Hematopoietic multipotent progenitor cell treated with erythropoietin and hydrocortisone succinate and interleukin-3 and kit ligand, for 8 days (in vitro differentiated cells): ENCODE measurements at regions not wholly inside any gene's neighbourhood (a gene's known extent, or its start where the extent isn't known, plus 50 kb on each side); places are given as distances from the start of the nearest gene placed in this dataset.

Experiments
- DNase-seq: peaks from one replicate; pipeline ENCODE4 v3.0.0-alpha.2; 2015

- DNase-seq: no peak
Measured at GRCh38 chr15:98146031-98146820, 185.7 kb downstream of the ARRDC4 start.

DNA sequence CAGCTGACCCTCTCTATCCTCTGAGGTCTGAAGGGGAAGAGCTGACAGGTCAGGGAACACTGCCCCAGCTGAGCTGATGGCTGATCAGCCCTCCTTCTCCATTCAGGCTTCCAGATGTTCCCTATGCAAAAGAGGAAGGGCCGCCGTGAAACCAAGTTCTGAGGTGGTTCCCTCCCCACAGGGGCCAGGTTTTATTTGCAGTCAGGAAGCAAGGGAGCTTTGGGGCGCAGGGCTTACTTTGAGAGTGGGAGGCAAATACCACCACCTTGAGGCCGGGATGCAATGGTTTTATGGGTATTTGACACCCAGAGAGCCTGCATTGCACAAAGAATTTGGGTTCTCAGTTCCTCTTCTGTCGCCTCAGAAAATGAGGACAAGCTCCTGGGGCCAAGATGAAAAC lies 186.9 kb downstream of the ARRDC4 start:
- DNase-seq: no peak

DNA sequence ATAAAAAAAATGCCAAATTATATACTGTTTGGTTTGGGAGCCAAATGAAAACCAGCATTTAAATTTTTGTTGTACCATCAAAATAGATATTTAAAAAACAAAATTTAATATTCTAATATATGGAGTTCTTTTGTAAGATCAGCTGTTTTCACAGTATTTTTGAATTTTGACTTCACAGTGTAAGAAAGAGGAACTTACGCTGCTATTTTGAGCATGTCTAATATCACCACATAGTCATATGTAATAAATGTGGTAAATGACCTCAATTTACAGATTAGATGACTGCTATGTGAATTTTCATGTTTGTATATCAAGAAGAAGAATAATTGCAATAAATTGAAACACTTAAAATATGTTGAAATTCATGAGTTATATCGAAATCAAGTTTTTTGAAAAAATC lies 189.6 kb downstream of the ARRDC4 start:
- no peak for DNase-seq

GRCh38 chr15:98150536-98150935 lies 190.0 kb downstream of the ARRDC4 start:
- no peak for DNase-seq

DNA sequence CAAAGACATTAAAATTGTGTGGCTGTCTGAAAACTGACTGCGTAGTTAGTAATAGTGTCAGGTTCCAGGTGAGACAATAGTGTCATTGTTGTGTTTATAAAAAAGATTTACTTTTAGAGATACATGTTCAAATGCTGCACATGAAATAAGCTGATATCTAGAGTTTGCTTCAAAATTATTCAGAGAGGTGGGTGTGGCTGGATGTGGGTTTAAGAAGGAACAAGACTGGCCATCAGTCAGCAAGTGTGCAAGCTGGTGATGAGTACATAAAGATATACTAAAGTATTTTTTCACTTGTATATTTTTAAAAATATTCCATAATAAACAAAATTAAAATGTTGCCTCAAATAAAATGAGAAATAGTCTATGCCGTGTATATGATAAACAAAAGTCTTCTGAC lies 190.6 kb downstream of the ARRDC4 start:
- no peak for DNase-seq

- no peak for DNase-seq
Measured at GRCh38 chr15:98152156-98152555, 191.7 kb downstream of the ARRDC4 start.

DNA sequence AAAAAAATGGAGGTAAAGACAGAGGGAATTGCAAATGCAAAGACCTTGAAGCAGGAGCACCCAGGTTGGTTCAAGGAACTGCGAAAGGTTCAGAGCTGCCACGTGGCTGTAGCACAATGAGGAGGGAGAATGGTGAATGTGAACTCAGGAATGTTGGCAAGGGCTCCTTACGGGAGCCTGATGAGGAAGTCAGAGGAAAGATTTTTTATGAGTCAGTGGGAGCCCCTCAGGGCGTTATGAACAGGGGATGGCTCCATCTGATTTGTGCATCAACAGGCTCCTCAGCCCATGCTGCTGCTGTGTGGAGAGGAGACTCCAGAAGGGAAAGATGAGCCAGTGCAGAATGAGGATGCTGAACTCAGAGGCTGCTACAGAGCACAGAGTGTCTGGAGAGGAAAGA lies 194.4 kb downstream of the ARRDC4 start:
- no peak for DNase-seq

DNA sequence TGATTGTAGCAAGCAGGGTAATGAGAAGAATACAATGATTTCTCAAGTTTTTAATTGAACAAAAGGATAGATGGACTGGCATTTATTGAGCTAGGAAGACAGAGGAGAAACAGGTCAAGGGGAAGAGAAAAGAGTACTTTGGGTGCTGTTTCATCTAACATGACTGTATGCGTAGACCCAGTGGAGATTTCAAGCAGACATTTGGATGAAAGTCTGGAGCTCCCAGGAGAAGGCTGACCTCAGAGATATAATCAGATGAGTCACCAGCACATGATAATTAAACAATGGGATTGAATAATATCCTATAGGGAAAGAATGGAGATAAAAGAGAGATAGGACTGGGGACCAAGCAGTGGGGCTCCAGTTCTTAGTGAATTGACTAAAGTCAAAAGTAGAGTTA lies 194.9 kb downstream of the ARRDC4 start:
- no peak for DNase-seq

DNA sequence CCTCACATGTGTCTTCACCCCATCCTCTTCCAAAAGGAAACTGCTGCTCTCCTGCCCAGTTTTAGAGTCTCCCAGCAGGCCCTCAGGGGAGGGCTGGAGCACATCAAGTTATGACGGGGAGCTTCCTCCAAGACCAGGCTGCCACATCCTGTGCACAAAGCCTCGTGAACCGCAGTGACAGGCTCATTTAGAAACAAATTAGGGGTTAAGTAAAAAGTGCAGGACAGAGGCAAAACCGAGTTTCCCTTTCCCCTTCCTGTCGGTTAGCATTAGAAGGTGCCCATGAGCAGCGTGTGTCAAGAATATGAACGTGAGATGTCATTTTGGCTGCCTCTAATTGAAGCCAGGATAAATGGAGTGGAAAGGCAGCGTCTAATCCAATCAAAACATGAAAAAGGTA lies 199.7 kb downstream of the ARRDC4 start:
- peak; percentile 57 for DNase-seq

- no peak for DNase-seq
Measured at GRCh38 chr15:98163319-98164045, 203.0 kb downstream of the ARRDC4 start.

DNA sequence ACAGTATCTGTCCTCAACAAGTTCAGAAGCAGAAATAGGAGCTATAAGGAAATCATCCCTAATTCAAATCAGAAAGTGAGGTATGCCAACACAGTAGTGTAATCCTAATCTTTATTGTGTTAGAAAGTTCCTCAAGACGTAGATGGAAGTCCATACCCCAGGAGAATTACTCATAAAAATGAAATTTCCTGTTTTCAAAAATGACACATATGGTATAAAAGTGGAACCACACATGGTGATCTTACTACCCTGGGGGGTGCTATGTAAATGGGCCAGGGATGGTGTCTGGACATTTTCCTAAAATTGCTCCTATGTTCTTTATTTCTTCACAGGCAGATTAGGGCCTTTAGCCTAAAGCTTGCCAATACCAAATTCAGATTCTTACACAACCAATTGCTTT lies 204.1 kb downstream of the ARRDC4 start:
- DNase-seq: no peak

- DNase-seq: no peak
Measured at GRCh38 chr15:98164986-98165385, 204.5 kb downstream of the ARRDC4 start.

GRCh38 chr15:98167722-98168268 lies 207.3 kb downstream of the ARRDC4 start:
- no peak for DNase-seq

- DNase-seq: peak; percentile 6
Measured at GRCh38 chr15:98169551-98169950, 209.0 kb downstream of the ARRDC4 start.

GRCh38 chr15:98174286-98174685 lies 213.8 kb downstream of the ARRDC4 start:
- no peak for DNase-seq

GRCh38 chr15:98174841-98175240 lies 214.3 kb downstream of the ARRDC4 start:
- DNase-seq: no peak

DNA sequence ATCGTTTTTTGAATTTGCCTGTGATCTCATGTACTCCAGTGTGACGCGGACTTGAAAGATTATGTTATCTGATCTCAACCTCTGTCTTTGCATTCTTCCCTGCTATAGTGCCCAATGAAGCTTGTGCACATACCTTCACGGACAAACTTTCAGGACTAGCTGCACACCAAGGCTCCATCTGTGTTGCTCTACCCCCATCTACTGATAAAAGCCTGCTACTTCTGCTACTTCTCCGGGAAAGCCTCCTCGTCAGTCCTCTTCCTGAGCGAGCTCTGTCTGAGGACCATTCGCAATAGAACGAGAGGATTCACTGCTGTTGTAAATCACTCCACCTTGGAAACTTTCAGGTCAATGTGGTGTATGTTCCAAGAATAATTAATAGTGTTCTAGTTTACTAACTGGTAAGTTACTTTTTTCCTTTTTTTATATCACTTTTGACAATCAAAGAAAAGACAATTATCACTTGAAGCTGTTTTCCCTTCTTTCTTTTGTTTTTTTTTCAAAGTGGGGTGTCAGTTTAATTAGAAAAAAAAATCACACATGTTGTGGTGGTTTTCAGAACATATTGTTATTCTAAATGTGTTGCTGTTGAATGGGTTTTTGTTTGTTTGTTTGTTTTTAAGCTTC lies 217.6 kb downstream of the ARRDC4 start:
- peak; percentile 65 for DNase-seq

GRCh38 chr15:98178861-98179260 lies 218.4 kb downstream of the ARRDC4 start:
- no peak for DNase-seq

- no peak for DNase-seq
Measured at GRCh38 chr15:98187549-98187948, 227.0 kb downstream of the ARRDC4 start.

- DNase-seq: no peak
Measured at GRCh38 chr15:98190914-98191313, 230.4 kb downstream of the ARRDC4 start.

- no peak for DNase-seq
Measured at GRCh38 chr15:98195796-98196195, 235.3 kb downstream of the ARRDC4 start.

GRCh38 chr15:98196371-98196770 lies 235.9 kb downstream of the ARRDC4 start:
- no peak for DNase-seq

DNA sequence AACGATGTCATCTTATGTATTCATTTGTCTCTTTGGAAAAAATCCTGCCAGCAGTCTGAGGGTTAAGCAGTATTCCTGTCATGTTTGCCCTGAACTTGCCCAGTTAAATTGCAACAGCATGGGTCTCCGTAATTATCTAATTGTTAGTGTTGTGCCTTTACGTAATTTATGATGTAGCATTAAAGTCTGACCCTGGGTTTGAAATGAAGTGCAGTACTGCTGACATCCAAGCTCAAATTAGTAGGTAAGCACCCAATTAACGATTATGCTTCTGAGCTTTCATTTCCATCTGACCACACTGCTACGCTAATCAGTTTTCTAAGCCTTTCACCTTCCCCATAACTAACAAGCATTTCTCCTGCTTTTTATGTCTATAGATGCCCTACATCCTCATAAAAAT lies 241.8 kb downstream of the ARRDC4 start:
- DNase-seq: no peak
